ENCODE measurements at regions not wholly inside any gene's neighbourhood (a gene's known extent, or its start where the extent isn't known, plus 50 kb on each side); places are given as distances from the start of the nearest gene placed in this dataset.

GRCh38 chr1:25062621-25063255 lies 132.7 kb upstream of the RUNX3 start:
- TF ChIP-seq RAD21 (conservative IDR thresholded peaks at IDR 0.05) = no peak
- H3K27me3 ChIP-seq (ENCODE audit: insufficient read depth, low read depth, low read length) = no peaks in the 10 kb centered on the region

GRCh38 chr1:25061261-25061995 lies 131.4 kb upstream of the RUNX3 start:
- Histone ChIP-seq H3K36me3 (ENCODE audit: insufficient read depth, low read length) (no peaks in the 10 kb centered on the region), H3K9me2 (ENCODE audit: insufficient read depth, low read length) (no peaks in the 10 kb centered on the region), H3K4me3 (ENCODE audit: low read length) (no peak overlapping the region), H3K27me3 (ENCODE audit: insufficient read depth, low read depth, low read length) (no peaks in the 10 kb centered on the region), H3K9me3 (ENCODE audit: low read length) (no peaks in the 10 kb centered on the region), H3K4me2 (ENCODE audit: low read length) (no peak overlapping the region), H3K79me2 (replicated peaks; ENCODE audit: insufficient read depth, low read length) (no peaks in the 10 kb centered on the region), H3K27ac (ENCODE audit: low read length) (no peak overlapping the region), H3F3A (ENCODE audit: insufficient read depth, low read length, poor library complexity, severe bottlenecking) (no peaks in the 10 kb centered on the region), H2AFZ (ENCODE audit: low read depth, low read length) (no peak overlapping the region), H3K9ac (ENCODE audit: low read length) (no peak overlapping the region), H4K20me1 (ENCODE audit: insufficient read depth) (no peaks in the 10 kb centered on the region)
- TF ChIP-seq SMC3 (conservative IDR thresholded peaks at IDR 0.05; ENCODE audit: poor library complexity) (no peak), RAD21 (conservative IDR thresholded peaks at IDR 0.05) (no peak), REST (IDR thresholded peaks at IDR 0.05; ENCODE audit: borderline replicate concordance) (no peak), CTCF (IDR thresholded peaks at IDR 0.05; ENCODE audit: poor library complexity, severe bottlenecking) (no peak), POLR2AphosphoS5 (IDR thresholded peaks at IDR 0.05) (no peak), TAF1 (IDR thresholded peaks at IDR 0.05; ENCODE audit: low read depth) (no peak), MXI1 (conservative IDR thresholded peaks at IDR 0.05; ENCODE audit: poor library complexity, severe bottlenecking) (no peak), EZH2 (IDR thresholded peaks at IDR 0.05; ENCODE audit: borderline replicate concordance, insufficient read depth, low read length, poor library complexity, severe bottlenecking) (no peak), EP300 (conservative IDR thresholded peaks at IDR 0.05; ENCODE audit: poor library complexity, severe bottlenecking) (no peak)

More at GRCh38 chr1:25062621-25063255, 132.7 kb upstream of the RUNX3 start:
- Histone ChIP-seq H3F3A (ENCODE audit: insufficient read depth, low read length, poor library complexity, severe bottlenecking) (no peaks in the 10 kb centered on the region), H3K9ac (ENCODE audit: low read length) (no peak overlapping the region), H3K27ac (ENCODE audit: low read length) (no peak overlapping the region), H3K79me2 (replicated peaks; ENCODE audit: insufficient read depth, low read length) (no peaks in the 10 kb centered on the region), H3K9me2 (ENCODE audit: insufficient read depth, low read length) (no peaks in the 10 kb centered on the region), H3K4me3 (ENCODE audit: low read length) (no peak overlapping the region), H3K36me3 (ENCODE audit: insufficient read depth, low read length) (no peaks in the 10 kb centered on the region), H2AFZ (ENCODE audit: low read depth, low read length) (no peak overlapping the region), H3K9me3 (ENCODE audit: low read length) (no peaks in the 10 kb centered on the region), H4K20me1 (ENCODE audit: insufficient read depth) (no peaks in the 10 kb centered on the region), H3K4me2 (ENCODE audit: low read length) (no peak overlapping the region)
